ENCODE measurements at regions not wholly inside any gene's neighbourhood (a gene's known extent, or its start where the extent isn't known, plus 50 kb on each side); places are given as distances from the start of the nearest gene placed in this dataset.

DNA sequence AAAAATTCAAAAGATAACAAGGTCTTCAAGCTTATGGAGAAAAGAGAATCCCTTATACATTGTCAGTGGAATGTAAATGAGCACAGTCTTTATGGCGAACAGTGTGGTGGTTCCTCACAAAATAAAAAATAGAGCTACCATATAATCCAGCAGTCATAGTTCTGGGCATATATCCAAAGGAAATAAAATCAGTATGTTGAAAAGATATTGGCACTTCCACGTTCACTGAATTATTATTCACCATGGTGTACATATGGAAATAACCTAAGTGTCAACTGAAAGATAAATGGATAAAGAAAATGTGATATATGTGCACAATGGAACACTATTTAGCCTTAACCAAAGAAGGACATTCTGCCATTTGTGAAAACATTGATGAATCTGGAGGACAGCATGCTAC lies 1161.2 kb downstream of the ROBO2 start:
- Mint-ChIP-seq H3K27ac (ENCODE audit: unreplicated experiment) (no peak overlapping the region), H3K9me3 (ENCODE audit: unreplicated experiment) (no peaks in the 10 kb centered on the region), H3K4me3 (ENCODE audit: unreplicated experiment) (no peak overlapping the region), H3K4me1 (ENCODE audit: low read depth, unreplicated experiment) (peaks cover 7% of the 10 kb centered on the region), H3K27me3 (ENCODE audit: unreplicated experiment) (no peaks in the 10 kb centered on the region), H3K36me3 (ENCODE audit: unreplicated experiment) (no peaks in the 10 kb centered on the region)
- TF ChIP-seq, protein P1, sequence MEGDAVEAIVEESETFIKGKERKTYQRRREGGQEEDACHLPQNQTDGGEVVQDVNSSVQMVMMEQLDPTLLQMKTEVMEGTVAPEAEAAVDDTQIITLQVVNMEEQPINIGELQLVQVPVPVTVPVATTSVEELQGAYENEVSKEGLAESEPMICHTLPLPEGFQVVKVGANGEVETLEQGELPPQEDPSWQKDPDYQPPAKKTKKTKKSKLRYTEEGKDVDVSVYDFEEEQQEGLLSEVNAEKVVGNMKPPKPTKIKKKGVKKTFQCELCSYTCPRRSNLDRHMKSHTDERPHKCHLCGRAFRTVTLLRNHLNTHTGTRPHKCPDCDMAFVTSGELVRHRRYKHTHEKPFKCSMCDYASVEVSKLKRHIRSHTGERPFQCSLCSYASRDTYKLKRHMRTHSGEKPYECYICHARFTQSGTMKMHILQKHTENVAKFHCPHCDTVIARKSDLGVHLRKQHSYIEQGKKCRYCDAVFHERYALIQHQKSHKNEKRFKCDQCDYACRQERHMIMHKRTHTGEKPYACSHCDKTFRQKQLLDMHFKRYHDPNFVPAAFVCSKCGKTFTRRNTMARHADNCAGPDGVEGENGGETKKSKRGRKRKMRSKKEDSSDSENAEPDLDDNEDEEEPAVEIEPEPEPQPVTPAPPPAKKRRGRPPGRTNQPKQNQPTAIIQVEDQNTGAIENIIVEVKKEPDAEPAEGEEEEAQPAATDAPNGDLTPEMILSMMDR (IDR thresholded peaks at IDR 0.05; ENCODE audit: partially characterized antibody, unreplicated experiment) = no peak
- DNase-seq = no peak

DNA sequence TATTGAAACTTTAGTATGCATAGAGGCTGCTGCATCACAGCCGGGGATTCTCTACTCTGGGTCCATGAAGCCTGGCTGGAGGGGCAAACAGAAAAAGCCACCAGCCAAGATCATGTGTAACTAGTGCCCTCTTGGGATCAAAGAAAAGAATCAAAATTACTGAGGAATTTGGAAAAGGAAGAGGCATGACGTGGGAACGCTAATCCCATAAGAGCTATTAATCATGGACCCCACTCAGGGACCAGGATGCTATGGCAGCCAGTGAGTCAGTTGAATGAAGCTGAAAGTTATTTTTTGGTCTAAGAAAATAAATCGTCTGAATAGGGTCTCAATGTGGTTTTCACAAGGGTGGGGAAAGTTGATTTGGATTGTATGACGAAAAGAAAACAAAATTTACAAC lies 1165.1 kb downstream of the ROBO2 start:
- Mint-ChIP-seq H3K27ac (ENCODE audit: unreplicated experiment) (no peak overlapping the region), H3K27me3 (ENCODE audit: unreplicated experiment) (no peaks in the 10 kb centered on the region), H3K36me3 (ENCODE audit: unreplicated experiment) (no peaks in the 10 kb centered on the region), H3K4me3 (ENCODE audit: unreplicated experiment) (no peak overlapping the region), H3K9me3 (ENCODE audit: unreplicated experiment) (no peaks in the 10 kb centered on the region), H3K4me1 (ENCODE audit: low read depth, unreplicated experiment) (peaks cover 7% of the 10 kb centered on the region)
- no peak for DNase-seq
- TF ChIP-seq, protein P1 (IDR thresholded peaks at IDR 0.05; ENCODE audit: partially characterized antibody, unreplicated experiment) = no peak

DNA sequence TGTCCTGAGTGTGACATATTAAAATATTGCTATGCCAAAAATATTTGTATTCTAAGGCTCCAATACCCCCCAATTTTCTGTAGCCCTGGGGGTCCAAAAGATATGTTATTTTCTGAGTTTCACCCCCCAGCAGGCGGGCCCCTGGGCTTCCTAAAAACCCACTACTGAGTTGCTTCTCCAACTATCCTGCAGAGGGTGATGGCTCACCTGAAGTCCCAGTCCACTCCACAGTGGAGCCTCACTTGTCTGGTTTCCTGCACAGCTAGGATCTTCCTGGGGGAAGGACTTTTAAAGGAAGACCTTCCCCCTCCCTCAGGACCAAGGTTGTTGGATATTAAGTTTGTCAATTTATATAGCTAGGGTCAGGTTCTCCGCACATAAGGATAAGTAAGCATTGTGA lies 1181.4 kb downstream of the ROBO2 start:
- Mint-ChIP-seq H3K9me3 (ENCODE audit: unreplicated experiment) (no peaks in the 10 kb centered on the region), H3K36me3 (ENCODE audit: unreplicated experiment) (no peaks in the 10 kb centered on the region), H3K4me3 (ENCODE audit: unreplicated experiment) (no peak overlapping the region), H3K4me1 (ENCODE audit: low read depth, unreplicated experiment) (peaks cover 9% of the 10 kb centered on the region), H3K27me3 (ENCODE audit: unreplicated experiment) (no peaks in the 10 kb centered on the region), H3K27ac (ENCODE audit: unreplicated experiment) (no peak overlapping the region)
- DNase-seq = no peak
- TF ChIP-seq, protein P1 (IDR thresholded peaks at IDR 0.05; ENCODE audit: partially characterized antibody, unreplicated experiment) = no peak

DNA sequence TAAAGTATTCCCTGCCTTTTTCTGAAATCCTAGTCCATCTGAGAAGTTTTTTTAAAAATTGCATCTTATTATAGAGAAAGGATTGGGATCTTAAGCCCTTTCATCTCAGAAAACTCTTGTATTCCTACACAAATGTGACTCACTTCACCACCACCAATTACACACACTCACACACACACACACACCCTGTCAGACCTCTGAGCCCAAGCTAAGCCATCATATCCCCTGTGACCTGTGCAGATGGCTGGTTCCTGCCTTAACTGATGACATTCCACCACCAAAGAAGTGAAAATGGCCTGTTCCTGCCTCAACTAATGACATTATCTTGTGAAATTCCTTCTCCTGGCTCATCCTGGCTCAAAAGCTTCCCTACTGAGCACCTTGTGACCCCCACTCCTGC lies 1181.9 kb downstream of the ROBO2 start:
- TF ChIP-seq, protein P1 (IDR thresholded peaks at IDR 0.05; ENCODE audit: partially characterized antibody, unreplicated experiment) = no peak
- no peaks in the 10 kb centered on the region for H3K27me3 Mint-ChIP-seq (ENCODE audit: unreplicated experiment)
- no peak overlapping the region for H3K4me3 Mint-ChIP-seq (ENCODE audit: unreplicated experiment)
- H3K36me3 Mint-ChIP-seq (ENCODE audit: unreplicated experiment) = no peaks in the 10 kb centered on the region
- H3K9me3 Mint-ChIP-seq (ENCODE audit: unreplicated experiment) = no peaks in the 10 kb centered on the region
- H3K4me1 Mint-ChIP-seq (ENCODE audit: low read depth, unreplicated experiment) = peaks cover 9% of the 10 kb centered on the region
- DNase-seq = no peak
- H3K27ac Mint-ChIP-seq (ENCODE audit: unreplicated experiment) = no peak overlapping the region

DNA sequence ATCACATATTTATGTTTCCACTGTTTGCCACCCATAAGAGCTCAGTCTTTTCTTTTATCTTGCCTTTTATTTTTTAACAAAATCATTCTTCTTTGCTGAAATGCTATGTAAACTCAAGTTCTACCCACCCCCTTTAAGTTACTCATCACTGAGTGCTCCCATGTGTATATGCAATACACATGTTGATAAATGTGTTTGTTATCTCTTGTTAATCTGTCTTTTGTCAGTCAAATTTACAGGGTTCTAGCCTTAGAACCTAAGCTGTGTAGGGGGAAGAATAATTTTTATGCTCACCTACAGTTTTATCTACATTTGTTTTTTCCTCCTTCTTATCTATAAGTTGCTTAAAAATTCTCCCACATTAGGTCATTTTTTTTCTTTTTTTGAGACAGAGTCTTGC lies 1195.9 kb downstream of the ROBO2 start:
- no peak overlapping the region for H3K4me3 Mint-ChIP-seq (ENCODE audit: unreplicated experiment)
- no peaks in the 10 kb centered on the region for H3K27me3 Mint-ChIP-seq (ENCODE audit: unreplicated experiment)
- H3K36me3 Mint-ChIP-seq (ENCODE audit: unreplicated experiment) = no peaks in the 10 kb centered on the region
- no peaks in the 10 kb centered on the region for H3K4me1 Mint-ChIP-seq (ENCODE audit: low read depth, unreplicated experiment)
- no peak for DNase-seq
- no peak overlapping the region for H3K27ac Mint-ChIP-seq (ENCODE audit: unreplicated experiment)
- H3K9me3 Mint-ChIP-seq (ENCODE audit: unreplicated experiment) = no peaks in the 10 kb centered on the region
- TF ChIP-seq, protein P1 (IDR thresholded peaks at IDR 0.05; ENCODE audit: partially characterized antibody, unreplicated experiment) = no peak
